Cardiac muscle cell (in vitro differentiated cells and primary cell): ENCODE measurements at regions not wholly inside any gene's neighbourhood (a gene's known extent, or its start where the extent isn't known, plus 50 kb on each side); places are given as distances from the start of the nearest gene placed in this dataset.

ENCODE experiments used
- DNase-seq, 2 donors: peaks; one replicate each; pipeline versions ENCODE4 v3.0.0 to v3.0.0-alpha.2; 2010 to 2017; ENCODE audit warnings: low read depth in 1 of 2, low spot score in 1 of 2
- H3K27ac ChIP-seq: fragments of 200-600 bp; sonication (generic); 2 replicates; pipeline ENCODE4 v1.5.1; 2016
- H3K27me3 ChIP-seq: fragments of 200-600 bp; sonication (generic); 2 replicates; pipeline ENCODE4 v1.6.0; 2016; ENCODE audit warnings: control low read depth
- H3K36me3 ChIP-seq: fragments of 200-600 bp; sonication (generic); 2 replicates; pipeline ENCODE4 v1.5.1; 2016; ENCODE audit warnings: control low read depth
- H3K4me1 ChIP-seq: fragments of 200-600 bp; sonication (generic); 2 replicates; pipeline ENCODE4 v1.8.1; 2017; ENCODE audit warnings: low read depth, mild to moderate bottlenecking, mixed run types
- H3K4me3 ChIP-seq: fragments of 200-600 bp; sonication (generic); 2 replicates; pipeline ENCODE4 v1.5.1; 2016; ENCODE audit warnings: mild to moderate bottlenecking
- H3K9me3 ChIP-seq: fragments of 200-600 bp; sonication (generic); 2 replicates; pipeline ENCODE4 v1.5.1; 2017; ENCODE audit warnings: low read depth, mild to moderate bottlenecking, control low read depth
- CTCF ChIP-seq: IDR thresholded peaks from 2 replicates; pipeline ENCODE4 v1.5.1; 2012; ENCODE audit warnings: low read depth, mild to moderate bottlenecking, low read length

GRCh38 chr2:45084361-45085020 lies 75.2 kb upstream of the SIX2 start:
- no peaks in the 10 kb centered on the region for H3K36me3 ChIP-seq
- no peak overlapping the region for H3K4me3 ChIP-seq
- TF ChIP-seq CTCF: no peak
- H3K4me1 ChIP-seq: no peaks in the 10 kb centered on the region
- no peak overlapping the region for H3K27ac ChIP-seq
- DNase-seq: no peak
- no peaks in the 10 kb centered on the region for H3K9me3 ChIP-seq
- H3K27me3 ChIP-seq: no peaks in the 10 kb centered on the region

- Histone ChIP-seq H3K27ac (no peak overlapping the region), H3K36me3 (no peaks in the 10 kb centered on the region), H3K4me1 (no peaks in the 10 kb centered on the region), H3K27me3 (no peaks in the 10 kb centered on the region), H3K9me3 (no peaks in the 10 kb centered on the region), H3K4me3 (no peak overlapping the region)
- peak in 1 of 2 donors; percentile 7 for DNase-seq
- TF ChIP-seq CTCF: no peak
These were observed 73.9 kb upstream of the SIX2 start for GRCh38 chr2:45083175-45083574.

GRCh38 chr2:45074713-45075112 lies 65.5 kb upstream of the SIX2 start:
- Histone ChIP-seq H3K4me1 (peaks cover 21% of the 10 kb centered on the region), H3K27me3 (no peaks in the 10 kb centered on the region), H3K27ac (no peak overlapping the region), H3K4me3 (no peak overlapping the region), H3K36me3 (no peaks in the 10 kb centered on the region), H3K9me3 (no peaks in the 10 kb centered on the region)
- no peak for TF ChIP-seq CTCF
- no peak for DNase-seq

GRCh38 chr2:45072862-45073237 lies 63.6 kb upstream of the SIX2 start:
- no peak overlapping the region for H3K4me3 ChIP-seq
- H3K9me3 ChIP-seq: no peaks in the 10 kb centered on the region
- DNase-seq: peak in 1 of 2 donors; percentile 22
- TF ChIP-seq CTCF: no peak
- peaks cover 21% of the 10 kb centered on the region for H3K4me1 ChIP-seq
- no peaks in the 10 kb centered on the region for H3K36me3 ChIP-seq
- H3K27ac ChIP-seq: peak overlapping the region; percentile 26
- H3K27me3 ChIP-seq: no peaks in the 10 kb centered on the region

- no peak for TF ChIP-seq CTCF
- H3K27ac ChIP-seq: peak overlapping the region; percentile 26
- no peaks in the 10 kb centered on the region for H3K36me3 ChIP-seq
- peaks cover 21% of the 10 kb centered on the region for H3K4me1 ChIP-seq
- H3K4me3 ChIP-seq: no peak overlapping the region
- DNase-seq: no peak
- no peaks in the 10 kb centered on the region for H3K27me3 ChIP-seq
- H3K9me3 ChIP-seq: no peaks in the 10 kb centered on the region
These were observed 63.0 kb upstream of the SIX2 start for GRCh38 chr2:45072064-45072861.
